NCI-H146 treated with DMSO at 0.1 percent for 48 hours (cell line): ENCODE measurements at regions not wholly inside any gene's neighbourhood (a gene's known extent, or its start where the extent isn't known, plus 50 kb on each side); places are given as distances from the start of the nearest gene placed in this dataset.

ENCODE experiments used
- DNase-seq: peaks from one replicate; lab custom pipeline; 2025; ENCODE audit not compliant: unreplicated experiment; lab: John Stamatoyannopoulos, UW

DNA sequence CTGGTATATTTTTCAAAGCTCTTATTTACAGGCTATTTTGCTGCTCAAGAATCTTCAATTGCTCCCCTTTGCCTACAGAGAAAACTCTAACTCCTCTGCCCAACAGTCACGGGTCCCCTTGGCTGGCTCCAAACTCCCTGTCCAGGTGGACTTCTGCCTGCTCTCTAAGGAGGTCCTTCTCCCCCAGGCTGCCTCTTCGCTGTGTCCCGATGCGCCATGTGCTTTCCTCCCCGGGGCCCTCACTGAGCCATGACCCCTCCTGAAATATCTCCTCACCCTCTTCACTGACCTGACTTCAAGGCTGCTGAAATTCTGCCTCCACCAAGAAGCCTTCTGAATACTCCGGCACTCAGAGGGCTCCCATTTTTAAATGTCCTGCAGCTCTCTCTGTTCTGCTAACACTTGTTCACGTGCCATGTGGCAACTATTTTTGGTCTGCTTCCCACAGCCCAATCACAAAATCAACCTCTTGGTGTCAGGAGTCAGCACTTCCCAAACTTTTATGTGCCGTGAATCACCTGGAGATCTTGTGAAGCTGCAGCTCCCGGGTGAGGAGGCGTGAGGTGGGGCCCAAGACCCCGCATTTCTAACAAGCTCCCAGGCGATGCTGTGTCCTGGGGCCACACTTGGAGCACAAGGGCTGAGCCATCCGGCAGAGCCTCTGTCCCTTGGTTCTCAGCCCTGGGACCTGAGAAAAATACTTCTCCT is 85.7 kb upstream of the COL13A1 start:
- no peak for DNase-seq

DNA sequence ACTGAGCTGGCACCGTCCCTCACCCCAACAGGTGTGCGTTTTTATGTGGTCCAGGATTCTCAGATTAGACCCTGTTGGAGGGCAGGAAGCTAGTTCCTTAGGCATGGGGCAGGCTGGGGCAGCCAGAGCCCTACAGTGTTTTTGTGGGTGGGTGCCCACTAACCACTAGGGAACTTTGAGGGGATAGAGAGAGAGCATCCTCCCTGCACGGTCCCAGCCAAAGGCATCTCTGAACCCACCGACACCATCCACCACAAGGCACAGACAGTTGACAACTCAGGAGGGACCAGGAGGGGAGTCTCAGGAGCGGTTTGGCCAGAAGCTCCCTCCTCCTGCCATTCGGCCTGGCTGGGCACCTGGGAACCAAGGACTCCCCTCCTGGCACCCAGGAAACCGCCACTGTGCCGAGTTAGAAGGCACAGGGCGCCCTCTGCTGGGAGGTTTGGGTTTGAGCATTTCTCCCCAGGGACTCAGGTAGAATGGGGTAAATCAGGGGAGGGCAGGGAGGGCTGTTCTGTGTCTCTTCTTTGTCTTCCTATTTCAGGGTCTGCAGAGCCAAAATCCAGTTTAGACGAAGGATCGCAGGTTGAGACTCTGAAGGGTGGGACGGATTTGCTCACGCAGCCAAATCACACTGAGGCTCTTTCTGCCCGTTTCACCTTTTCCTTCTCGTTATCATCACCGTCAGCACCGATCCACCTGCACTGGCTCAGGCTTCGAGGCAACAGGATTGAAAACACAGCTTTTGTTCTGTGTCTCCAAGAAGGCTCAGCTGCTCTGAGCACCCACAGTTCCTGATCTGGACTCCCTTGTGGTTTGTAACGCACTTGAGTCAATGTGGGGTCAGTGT is 84.8 kb upstream of the COL13A1 start:
- DNase-seq, result peak; percentile 11

DNA sequence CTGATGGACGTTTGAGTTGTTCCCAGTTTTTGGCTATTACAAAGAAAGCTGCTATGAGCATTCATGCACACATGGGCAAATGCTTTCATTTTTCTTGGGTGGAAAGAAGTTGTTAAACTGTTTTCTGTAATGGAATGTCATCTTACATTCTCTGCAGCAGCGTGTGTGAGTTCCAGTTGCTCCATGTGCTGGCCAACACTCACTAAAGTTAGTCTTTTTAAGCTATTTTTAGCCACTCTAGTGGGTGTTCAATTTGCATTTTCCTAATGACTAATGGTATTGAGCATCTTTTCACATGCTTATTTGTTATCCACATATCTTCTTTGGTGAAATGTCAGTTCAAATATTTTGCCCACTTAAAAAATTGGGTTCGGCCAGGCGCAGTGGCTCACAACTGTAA is 82.8 kb upstream of the COL13A1 start:
- DNase-seq, result no peak

- no peak for DNase-seq
These were observed 79.9 kb upstream of the COL13A1 start for GRCh38 chr10:69721690-69722310.

GRCh38 chr10:69723653-69724052 is 78.1 kb upstream of the COL13A1 start:
- no peak for DNase-seq

DNA sequence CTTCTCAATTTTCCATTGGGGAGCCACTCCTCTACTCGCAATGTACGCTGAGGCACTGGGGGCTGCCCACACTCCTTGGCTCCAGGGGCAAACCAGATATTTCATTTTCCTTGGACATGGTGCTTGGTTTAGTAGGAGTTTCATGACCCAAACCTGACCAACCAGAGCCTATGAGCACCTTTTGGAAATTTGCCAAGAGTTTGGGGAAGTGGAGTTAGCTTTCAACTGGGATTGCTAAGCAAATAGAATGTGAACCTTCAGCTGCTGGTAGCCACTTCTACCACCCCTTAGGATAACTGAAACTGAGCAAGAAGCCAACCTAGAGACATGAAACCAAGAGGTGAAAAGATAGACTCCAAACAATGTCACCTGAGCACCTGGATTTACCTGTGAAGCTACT is 74.9 kb upstream of the COL13A1 start:
- no peak for DNase-seq

- no peak for DNase-seq
These were observed 73.3 kb upstream of the COL13A1 start for GRCh38 chr10:69728335-69728870.

DNA sequence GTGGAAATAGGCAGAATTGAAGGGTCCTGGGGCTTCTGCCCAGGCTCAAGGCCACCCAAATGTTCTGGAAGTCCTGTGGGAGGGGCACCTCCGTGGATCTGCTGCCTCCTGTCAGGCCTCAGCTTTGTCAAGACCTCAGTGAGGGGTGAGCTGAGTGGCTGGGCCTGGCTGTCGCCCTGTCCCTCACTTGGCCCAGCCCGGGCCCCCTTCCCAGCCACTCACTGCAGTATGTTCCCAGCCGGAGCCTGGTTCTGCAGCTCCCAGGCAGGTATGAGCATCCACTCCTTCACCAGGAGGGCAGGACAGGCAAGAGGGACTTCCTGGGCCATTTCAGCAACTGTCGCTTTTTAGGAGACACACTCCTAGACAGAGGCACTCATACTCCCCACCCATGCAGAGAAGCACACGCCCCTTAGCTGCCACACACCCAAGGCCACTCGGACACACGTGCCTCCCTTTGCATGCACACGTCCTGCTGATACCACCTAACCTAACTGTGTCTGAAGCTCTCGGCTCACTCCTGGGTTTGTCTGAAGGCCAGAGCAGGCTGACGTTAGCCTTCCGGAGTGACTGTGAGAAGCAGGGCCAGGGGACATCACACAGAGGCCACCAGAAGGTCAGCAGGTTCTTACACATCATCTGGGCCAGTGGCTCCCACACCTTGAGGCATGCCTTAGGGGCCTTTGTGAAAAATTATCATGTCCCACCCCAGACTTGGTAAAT is 72.2 kb upstream of the COL13A1 start:
- no peak for DNase-seq

DNA sequence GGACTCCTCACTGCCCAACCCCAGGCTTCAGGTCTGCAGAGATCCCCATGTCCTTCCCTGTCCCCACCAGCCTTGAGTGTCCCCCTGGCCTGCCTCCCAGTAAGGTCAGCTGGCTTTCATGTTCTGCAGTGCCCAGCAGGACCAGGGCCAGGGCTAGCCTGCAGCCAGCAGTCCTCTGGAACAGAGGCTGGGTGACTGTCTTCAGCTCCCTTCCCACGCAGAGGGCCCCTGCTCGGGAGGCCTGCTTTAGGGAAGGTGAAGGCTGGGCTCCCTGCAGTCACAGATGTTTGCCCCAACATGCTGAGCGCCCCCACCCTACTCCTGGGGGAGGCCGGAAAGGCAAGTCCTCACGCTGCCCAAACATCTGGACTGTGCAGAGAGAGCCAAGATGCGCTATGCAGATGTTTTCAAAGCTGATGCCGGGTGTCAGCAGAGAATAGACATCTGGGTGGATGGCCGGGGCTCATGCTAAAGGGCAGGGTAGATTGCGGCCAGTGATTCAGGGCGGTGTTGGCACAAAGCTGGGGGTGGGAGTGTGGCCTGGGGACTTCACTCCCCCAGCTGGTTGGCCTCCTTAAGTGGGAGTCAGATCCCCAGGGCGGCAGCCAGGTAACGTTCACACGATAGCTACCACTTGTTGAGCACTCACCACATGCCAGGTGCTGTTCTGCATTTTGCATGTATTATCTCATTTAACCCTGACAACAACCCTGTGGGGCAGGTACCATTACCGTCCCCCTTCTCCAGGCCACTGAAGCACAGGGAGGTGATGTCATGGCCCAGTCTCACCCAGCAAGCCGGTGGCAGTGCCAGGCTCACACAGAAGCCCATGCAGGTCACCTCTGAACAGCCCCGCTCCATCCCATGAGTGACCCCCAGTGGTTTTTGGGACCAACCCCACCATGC is 71.2 kb upstream of the COL13A1 start:
- no peak for DNase-seq

DNA sequence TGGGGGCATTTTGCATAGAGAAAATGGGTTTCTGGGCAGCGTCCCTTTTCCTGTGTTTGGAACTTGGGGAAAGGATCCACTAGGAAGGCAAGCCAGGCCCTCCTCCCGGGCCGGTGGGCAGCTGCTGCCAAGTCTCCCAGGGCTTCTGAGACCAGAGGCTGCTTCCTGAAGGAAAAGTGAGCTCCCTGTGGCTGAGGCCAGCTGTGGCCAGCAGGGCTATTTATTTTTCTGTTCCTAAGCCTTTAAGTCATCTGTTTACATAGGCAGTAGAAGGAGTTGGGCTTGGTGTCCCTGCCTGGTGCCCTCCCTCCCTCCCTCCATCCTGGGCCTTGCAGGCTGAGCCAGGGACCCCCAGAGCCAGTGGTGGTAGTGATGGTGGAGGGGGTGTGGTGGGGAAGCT is 70.5 kb upstream of the COL13A1 start:
- no peak for DNase-seq

- no peak for DNase-seq
These were observed 70.0 kb upstream of the COL13A1 start for GRCh38 chr10:69731698-69732097.

DNA sequence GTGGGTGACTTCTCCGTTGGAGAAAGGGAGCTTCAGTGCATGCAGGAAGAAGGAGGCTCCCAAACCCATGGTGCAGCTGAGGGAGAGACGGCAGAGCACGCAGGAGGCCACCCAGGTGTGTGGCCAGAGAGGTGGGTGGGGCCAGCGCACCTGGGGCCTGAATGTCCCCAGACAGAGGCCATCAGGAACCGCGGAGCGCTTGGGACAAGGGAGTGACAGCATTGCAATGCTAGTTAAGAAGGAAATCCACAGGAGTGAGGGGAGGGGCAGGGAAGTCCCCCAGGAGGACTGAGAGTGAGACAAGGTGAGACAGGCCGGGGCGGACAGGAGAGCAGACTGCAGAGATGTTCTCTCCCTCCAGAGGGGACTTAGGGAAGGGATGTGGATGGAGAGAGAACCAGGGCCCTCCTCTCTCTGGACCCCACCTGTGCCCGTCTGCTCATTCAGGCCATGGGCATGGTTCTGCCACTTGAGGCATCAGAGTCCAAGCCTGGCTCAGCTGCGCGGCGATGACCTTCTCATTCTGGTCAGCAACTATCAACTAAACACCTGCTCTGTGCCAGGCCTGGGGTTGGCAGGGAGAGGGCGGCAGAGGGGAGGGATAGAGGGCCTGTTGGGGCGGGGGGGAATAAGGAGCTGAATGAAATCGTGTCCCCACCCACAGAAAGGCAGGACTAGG is 69.4 kb upstream of the COL13A1 start:
- DNase-seq, result no peak

DNA sequence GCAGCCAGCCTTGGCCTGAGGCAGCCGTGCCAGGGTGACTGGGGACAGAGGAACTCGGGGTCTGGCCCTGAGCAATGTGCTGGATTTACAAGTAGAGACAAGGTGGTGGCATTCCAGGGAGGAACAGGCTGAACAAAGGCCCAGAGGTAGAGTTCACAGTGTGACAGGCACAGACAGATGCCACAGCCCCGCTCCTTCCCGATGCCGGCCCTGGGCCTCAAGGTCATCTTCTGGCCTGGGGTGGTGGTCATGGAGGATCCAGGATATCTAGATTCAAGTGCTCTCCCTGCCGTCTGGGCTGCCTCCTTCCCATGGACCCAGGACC is 68.9 kb upstream of the COL13A1 start:
- DNase-seq, result no peak

DNA sequence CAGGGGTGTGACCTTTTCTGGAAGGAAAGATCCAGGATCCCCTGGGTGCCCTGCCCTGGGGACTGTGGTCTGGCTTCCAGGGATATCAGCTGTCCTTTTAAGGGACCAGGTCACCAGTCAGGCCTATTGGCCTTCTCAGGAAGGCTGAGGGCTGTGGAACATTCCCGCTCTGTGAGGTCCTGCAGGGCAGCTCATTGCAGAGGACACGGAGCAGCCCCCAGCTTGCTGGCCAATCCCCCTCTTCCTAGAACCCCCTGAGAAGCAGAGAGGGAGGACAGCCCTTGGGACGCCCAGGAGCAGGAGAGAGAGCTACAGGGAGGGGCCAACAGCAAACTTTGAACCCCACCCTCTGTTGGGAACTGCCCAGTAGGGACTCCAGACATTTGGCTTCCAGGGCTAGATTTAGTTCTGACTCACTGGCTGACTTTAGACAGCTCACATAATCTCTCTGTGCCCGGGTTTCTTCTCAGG is 67.9 kb upstream of the COL13A1 start:
- no peak for DNase-seq

- DNase-seq, result no peak
These were observed 67.3 kb upstream of the COL13A1 start for GRCh38 chr10:69734416-69734796.

GRCh38 chr10:69734797-69735468 is 66.8 kb upstream of the COL13A1 start:
- no peak for DNase-seq

- DNase-seq, result no peak
These were observed 64.6 kb upstream of the COL13A1 start for GRCh38 chr10:69736886-69737641.

GRCh38 chr10:69738071-69738470 is 63.6 kb upstream of the COL13A1 start:
- no peak for DNase-seq
